Mucosa of gallbladder (tissue), 1 donor: ENCODE measurements at regions not wholly inside any gene's neighbourhood (a gene's known extent, or its start where the extent isn't known, plus 50 kb on each side); places are given as distances from the start of the nearest gene placed in this dataset.

ENCODE experiments used
- DNase-seq: peaks from one replicate; pipeline ENCODE4 v3.0.0-alpha.2; 2020; ENCODE audit warnings: low spot score
- donor health status: DM: no; HTN: no; CAD: no.

DNA sequence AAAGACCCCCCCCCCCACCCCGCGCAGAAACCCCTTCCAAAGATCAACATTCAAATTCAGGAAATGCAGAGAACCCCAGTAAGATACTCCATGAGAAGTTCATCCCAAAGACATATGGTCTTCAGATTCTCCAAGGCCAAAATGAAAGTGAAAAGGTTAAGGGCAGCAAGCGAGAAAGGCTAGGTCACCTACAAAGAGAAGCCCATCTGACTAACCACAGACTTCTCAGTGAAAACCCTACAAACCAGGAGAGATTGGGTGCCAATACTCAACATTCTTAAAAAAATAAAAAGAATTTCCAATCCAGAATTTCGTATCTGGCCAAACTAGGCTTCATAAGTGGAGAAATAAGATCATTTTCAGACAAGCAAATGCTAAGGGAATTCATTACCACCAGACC lies 175.2 kb downstream of the RND3 start:
- DNase-seq, result no peak

DNA sequence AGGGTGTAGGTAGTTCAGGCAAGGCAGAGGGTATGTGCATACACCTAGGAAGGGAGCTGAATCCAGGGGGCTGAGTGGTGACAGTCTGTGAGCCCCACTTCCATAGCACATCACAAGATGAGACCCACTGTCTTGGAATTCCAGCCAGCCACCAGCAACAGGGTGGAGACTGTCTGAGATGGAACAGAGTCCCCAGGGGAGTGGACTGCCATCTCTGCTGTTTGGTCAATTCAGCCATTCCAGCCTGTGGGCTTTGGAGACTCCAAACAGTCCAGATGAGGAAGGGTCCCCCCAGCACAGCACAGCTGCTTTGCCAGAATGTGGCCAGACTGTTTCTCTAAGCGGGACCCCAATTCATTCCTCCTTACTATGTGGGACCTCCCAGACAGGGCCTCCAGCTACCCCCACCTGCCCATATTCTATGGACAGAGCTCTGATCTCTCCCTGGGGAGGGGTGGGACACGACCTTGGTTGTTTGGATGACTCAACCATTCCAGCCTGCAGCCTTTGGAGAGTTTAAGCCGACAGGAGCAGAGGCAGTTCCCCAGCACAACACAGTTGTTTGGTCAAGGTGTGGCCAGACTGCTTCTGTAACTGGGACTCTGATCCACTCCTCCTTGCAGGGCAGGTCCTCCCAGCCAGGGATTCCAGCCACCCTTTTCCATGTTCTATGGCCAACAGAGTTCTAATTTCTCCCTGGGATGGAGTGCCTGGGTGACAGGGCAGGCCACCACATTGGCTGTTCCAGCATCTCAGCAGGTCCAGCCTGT lies 178.0 kb downstream of the RND3 start:
- peak; percentile 53 for DNase-seq

DNA sequence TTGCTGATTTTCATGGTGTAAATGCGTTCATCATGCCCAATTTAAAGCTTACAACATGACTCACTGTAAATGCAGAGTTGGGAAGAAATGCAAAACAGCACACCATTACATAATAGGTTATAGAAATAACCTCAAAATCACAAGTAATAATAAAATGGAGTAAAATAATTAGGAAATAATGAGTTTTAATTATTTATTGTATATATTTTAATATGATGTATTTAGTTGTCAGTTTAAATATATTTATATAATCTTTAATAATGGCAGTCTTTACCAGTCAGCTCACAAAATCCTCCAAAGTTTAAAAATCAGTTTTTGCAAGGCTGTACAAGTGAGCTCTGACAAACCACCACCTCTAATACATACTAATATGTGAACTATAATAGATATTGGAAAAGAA lies 180.2 kb downstream of the RND3 start:
- DNase-seq, result no peak

DNA sequence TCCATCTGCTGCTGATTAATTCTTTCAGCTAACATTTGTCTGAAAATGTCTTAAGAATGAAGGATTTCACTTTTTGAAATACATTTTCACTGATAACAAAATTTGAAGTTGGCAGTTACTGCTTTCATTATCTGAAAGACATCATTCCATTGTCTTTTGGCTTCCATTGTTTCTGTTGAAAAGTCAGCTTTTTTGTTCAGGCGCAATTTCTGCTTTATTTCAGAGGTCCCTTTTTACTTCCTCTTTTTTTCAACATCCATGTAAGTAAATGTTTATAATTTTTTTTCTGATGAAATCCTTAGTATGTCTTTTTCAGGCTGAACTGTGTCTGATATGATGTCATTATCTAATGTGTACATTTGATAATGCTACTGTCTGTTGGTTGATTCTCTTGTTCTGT lies 184.2 kb downstream of the RND3 start:
- DNase-seq, result no peak

DNA sequence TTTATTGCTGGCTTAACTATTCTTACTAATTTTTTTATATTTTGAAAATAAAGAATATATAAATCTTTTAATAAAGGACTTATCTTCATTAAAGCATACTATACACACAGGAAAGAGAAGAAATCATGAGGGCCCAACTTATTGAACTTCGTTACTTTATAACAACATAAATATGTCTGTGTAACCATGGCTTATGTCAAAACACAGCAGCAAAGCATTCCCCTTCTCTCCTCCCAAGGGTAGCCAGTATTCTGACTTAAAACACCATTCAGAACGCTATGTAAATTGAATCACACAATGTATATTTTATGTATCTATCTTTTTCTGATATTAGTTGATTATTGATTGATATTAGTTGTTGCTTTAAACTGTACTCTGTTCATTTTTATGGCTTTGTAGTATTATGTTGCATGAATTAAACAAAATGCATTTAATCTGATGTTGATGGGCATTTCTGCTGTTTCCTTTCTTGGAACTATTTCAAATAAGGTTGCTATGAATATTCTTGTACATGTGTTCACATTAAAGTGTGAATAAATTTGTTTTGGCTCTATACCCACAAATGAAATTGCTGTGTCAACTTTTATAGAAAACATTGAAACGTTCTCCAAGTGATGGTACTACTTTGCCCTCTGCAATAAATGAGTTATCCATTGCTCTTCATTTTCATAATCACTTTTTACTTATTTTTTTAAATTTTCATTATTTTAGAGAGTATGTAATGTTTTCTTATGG lies 188.7 kb downstream of the RND3 start:
- no peak for DNase-seq

DNA sequence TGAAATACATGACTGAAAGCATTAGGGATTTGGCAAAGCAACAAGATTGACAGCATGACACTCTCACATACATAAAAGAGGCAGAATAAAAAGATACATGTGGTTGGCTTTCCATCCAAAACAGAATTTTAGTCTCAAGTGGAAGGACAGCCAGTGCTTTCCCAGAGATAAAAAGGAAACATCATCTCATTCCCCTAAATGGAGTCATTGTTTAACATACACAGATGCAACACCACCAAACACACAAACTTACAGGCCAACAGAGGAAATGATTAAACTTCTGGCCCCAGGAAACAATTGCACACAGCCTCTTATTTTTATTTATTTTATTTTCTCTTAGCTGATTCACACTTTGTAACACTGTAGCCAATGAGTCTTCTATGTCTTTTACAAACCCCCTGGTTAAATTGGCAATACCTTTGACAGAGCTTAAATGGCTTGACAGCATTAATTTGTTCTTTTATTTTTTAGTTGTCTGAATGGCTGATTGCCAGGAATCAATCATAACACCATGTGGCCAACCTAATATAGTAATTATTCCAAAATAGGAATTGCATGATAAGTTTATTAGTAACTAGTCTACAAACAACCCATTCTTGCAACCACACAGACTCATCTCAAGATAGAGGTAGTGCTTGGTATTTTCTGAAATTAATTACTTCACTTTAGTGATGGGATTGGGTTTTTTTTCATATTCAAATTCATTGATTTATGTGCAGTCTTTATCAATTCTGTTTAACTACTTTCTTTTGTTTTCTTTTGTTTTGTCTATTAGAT lies 190.5 kb downstream of the RND3 start:
- DNase-seq, result no peak

DNA sequence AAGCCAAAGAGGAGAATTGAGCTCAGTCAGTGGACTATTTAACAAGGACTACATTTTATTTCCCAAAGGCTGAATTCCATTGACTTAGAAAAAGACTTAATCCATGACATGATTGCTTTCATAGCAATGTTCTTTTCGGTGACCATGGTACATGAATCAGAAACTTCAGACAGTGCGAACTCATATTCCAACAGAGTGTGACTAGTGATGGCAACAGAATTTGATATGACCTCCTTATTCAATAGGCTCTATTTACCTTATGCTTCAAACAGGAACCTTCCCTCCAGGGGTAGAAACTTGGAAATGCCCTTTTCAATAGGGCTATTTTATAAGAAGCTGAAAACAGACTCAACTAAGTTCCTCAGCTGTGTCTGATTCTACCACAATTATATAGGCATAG lies 191.9 kb downstream of the RND3 start:
- DNase-seq, result no peak

DNA sequence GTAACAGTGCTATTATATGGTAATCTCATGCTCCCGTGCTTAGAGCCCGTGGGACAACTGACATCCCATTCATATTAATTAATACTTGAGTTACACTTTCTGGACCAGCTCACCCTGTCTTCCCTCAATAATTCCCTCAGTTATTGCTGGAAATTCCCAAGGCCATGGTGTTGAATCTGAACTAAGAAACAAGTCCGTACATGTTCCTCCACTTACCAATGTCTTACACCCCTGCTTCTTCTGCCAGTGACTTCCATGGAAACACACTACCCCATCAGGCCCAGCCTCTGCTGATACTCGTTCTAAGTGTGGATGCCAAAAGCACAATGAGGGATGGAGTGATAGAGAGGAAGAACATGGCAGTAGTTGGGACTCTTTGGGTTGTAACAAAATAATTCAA lies 193.7 kb downstream of the RND3 start:
- no peak for DNase-seq

DNA sequence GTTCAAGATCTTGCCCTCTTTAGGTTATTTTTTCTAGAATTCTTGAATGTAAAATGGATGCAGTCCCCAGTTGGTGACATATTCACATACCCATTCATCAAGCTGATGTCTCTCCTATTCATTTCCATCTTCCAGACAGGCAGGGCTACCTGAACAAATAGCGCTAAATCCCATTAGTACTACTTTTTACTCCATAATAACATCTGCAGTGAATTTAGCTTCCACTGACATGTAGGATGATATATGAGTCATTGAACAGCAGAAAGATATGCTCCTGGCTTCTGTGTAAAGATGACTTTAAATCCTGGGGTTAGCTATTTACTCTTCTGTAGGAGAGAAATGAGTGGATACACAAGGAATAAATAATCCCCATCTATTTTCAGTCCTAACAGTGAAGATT lies 194.7 kb downstream of the RND3 start:
- DNase-seq, result no peak

DNA sequence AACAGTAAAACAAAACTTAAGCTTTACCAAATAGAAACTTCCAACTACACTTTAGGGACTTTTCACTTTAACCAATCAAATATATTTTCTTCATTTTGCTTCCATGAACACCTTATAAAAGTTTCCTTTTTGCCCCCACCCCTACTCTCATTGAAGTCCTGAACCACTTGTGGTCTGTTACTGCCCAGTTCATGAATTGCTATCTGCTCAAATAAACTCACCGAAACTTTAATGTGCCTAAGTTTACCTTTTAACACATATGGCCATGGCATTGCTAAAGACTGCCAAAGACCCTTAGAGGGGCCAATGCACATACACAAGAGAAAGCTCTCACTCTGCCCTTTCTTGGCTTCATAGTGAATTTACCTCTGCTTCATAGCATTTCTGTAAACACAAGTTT lies 195.3 kb downstream of the RND3 start:
- no peak for DNase-seq

DNA sequence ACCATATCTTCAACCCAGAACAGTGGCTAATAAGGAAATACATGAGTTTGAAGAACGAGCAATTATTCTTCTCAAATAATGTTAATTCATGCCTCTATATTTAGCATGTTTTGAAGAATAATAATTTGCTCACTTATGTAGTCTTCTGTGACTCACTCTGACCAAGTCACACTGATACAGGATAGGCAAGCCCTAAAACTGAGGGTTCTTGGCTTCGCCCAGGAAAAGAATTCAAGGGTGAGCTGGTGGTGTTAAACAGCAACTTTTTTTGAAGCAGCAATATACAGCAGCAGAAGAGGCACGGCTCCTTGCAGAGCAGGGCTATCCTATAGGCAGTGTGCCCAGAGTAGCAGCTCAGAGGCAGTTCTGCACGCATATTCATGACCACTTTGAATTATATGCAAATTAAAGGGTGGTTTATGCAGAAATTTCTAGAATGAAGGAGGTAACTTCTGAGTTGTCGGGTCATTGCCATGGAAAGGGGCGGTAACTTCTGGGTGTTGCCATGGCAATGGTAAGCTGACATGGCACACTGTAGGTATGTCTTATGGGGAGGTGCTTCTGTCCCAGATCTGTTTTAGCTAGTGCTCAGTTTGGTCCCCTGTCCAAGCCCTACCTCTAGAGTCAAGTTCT lies 200.6 kb downstream of the RND3 start:
- no peak for DNase-seq

DNA sequence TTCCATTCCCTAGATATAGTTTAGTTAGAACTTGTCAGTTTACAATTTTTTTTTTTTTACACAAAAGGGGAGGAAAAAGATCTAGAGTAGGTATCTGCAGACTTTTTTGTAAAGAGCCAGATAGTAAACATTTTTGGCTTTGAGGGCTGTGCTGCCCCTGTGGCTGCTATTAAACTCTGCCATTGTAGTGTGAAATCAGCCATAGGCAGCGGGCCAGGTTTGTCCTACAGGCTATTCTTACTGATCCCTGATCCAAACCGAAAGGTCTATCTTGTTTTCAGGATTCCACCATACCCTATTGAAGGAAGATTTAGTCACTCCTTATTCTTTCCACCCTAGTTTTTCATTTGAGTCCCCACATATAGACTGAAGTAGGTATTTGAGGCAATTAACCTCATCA lies 203.4 kb downstream of the RND3 start:
- DNase-seq, result no peak

DNA sequence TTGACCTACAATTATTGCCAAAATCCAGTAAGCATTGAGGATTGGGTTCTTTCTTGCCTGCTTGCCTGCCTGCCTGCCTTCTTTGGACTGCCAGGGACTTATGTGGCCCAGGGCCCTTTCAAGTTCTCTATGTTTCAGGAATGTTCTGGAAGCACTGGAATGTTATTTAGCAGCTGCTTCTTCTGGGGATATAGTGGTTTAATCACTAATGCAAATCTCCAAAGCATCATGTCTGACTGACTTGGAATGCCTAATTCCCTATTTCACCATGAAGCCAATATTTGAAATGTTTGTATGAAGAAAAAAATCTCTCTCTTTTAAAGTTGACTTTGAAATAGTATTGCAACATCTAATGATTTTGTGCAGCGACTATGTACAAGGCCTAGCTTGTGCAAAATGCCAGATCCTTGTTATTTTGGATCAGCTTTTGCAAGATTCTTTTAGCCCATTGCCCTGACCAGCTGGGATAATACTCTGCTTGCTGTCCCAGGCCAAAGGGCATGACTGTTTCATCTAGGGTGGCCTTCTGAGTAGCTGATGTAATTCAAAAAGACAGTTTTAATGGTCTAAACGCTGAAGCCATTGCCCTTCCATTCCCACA lies 204.6 kb downstream of the RND3 start:
- DNase-seq, result peak; percentile 11

DNA sequence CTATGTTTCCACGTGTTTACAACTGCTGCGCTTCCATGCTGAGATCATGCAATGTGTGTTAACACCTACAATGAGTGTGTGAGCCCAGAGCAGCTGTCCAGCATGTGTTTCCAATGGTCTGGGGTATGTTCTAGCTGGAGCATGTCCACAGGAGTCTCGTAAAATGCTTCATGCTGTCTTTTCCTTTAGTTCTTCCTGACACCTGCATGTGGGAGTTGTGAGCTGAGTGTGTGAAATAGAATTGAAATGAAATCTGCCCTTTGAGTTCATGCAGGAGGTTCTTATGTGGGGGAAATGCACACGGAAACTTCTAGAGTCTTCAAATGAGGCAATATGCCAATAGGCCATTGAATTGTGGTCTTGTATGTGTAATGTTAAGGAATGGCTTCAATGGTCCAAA lies 205.1 kb downstream of the RND3 start:
- DNase-seq, result no peak

DNA sequence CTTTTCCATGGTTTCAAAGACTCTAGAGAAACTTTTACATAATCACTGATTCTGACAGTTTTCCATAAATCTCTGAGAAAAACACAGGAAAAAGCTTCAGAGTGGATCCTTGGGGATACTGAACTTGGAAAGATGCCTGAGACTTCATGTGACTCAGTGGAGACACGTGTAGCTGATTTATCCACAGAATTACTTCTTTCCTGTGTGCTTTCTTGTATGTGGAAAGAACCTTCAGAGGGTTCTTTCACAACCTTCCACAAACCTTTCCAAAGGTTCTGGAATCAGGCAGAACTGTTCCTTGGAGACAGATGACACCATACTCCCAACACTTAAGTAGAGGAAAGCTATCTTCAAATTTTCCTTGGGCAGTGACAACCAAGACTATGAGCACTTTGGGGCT lies 207.2 kb downstream of the RND3 start:
- DNase-seq, result peak; percentile 15

DNA sequence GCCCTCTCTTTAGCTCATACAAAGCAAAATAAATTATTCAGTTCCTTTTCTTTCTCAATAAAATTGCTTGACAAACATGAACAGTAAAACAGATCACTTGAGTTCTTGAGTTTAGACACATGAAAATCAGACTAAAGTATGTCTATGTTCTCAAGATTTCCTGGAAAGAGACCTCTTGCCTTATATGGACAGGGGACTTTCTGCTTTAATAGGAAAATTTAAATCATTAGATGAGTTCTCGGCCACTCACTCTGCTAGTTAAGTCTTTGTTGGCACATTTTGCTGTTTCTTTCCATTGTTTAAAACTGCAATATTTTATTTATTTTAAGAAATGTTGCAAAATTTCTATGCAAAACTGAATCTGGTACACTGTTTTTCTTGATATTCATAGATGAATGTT lies 207.8 kb downstream of the RND3 start:
- DNase-seq, result no peak

DNA sequence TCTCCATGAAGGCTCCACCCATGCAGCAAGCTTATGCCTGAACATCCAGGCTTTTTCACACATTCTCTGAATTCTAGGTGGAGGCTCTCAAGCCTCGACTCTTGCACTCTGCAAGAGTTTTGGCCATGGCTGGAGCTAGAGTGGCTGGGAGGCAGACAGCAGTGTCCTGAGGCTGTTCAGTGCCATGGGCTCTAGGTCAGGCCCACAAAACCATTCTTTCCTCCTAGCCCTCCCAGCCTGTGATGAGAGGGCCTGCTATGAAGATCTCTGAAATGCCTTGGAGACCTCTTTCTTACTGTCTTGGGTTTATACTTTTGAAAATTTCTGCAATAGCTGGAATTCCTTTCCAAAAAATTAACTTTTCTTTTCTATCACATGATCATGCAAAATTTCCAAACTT lies 210.7 kb downstream of the RND3 start:
- no peak for DNase-seq

DNA sequence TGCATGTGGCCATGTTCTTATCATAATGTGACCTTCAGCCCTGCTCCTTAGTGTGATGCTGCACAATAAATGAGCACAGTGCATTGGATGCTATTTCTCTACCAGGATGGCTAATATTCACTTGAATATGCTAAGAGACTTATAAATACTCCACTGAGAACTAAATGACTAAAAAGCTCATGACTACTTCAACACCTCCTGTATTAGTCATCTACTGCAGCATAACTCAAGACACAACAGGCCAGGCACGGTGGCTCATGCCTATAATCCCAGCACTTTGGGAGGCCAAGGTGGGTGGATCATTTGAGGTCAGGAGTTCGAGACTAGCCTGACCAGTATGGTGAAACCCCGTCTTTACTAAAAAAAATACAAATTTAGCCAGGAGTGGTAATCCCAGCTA lies 213.4 kb downstream of the RND3 start:
- DNase-seq, result no peak

DNA sequence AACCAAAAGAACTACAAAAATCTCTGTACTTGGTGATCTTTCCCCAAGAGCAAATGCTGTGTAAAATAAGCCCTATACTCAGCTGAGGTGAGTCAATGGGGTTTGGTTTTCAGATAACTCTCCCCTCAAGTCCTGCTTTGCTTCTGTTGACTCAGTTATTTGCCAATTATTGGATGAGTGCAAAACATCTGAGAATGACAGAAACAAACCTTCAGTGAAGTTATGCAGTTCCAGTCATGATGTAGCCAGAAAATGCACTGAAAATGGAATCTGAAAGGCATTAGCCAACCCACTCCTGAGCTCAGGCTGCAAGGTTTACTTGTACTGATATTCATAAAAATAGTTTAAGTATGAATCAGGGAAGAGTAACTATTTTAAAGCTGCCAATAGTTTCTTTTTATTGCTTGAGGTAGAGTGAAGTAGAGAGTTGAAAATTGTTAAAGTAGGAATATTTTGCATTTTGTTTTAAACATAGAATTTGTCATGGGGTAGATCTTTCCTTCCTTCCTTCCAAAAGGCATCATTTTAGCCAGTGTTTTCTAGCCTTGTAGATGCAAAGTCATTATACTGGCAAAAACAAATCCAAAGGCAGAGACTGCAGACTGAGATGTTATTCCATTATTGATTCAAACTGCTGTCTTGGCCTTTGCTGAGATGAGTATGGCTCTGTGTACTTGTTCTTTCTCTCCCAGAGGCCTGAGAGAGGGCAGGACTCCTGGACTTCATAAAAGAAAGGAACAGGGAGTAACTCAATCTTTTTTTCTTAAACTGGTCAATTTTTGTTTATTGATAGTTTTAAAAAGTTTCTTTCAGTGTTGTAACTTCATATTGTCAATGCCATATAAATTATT lies 215.3 kb downstream of the RND3 start:
- no peak for DNase-seq

DNA sequence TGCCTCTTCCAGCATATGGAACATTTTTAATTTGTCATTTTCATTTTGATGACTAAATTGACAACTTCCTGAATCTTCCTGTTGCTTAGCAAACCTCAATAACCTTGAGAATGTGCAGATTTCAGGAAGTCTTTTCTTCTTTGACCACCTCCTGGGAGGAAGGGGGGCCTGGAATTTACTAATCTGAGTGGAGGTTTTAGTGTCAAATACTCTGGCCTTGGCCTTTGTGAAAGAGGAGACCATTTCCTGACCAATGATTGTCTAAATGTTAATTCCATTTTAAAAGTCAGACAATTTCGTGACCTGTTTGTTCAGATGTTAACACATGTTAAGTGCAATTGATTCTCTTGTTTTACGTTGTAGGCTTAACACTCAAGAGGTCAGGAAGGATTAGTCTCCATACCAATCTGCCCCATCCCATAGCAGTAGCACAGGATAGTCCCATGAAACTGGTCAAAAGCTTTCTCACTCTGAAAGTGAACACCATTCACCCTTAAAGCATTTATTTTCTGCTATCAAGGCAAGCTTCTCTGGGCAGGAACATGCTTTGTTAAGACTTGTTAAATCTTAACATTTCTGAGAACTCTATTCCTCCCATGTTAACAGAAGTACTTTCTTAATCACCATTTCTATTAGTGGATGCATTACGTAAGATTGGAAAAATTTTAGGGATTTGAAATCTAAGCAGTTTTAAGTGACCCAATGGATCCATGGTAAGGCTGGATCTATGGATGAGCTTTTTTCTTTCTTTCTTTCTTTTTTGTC lies 219.6 kb downstream of the RND3 start:
- DNase-seq, result no peak
